ENCODE measurements at regions not wholly inside any gene's neighbourhood (a gene's known extent, or its start where the extent isn't known, plus 50 kb on each side); places are given as distances from the start of the nearest gene placed in this dataset.

- TF ChIP-seq CTCF (conservative IDR thresholded peaks at IDR 0.05; ENCODE audit: low read depth, low read length): no peak
- DNase-seq (ENCODE audit: low read depth): no peak
- H3K4me3 ChIP-seq (ENCODE audit: low read depth, low read length): no peak overlapping the region
Observed at GRCh38 chr7:25495342-25496250, 267.3 kb upstream of the NPVF start.

- no peak for DNase-seq (ENCODE audit: low read depth)
- TF ChIP-seq CTCF (conservative IDR thresholded peaks at IDR 0.05; ENCODE audit: low read depth, low read length): no peak
- no peak overlapping the region for H3K4me3 ChIP-seq (ENCODE audit: low read depth, low read length)
Observed at GRCh38 chr7:25496476-25497368, 268.4 kb upstream of the NPVF start.

GRCh38 chr7:25500393-25500921, 272.2 kb upstream of the NPVF start:
- no peak for TF ChIP-seq CTCF (conservative IDR thresholded peaks at IDR 0.05; ENCODE audit: low read depth, low read length)

GRCh38 chr7:25503306-25503705, 275.0 kb upstream of the NPVF start:
- H3K4me3 ChIP-seq (ENCODE audit: low read depth, low read length): no peak overlapping the region
- no peak for TF ChIP-seq CTCF (conservative IDR thresholded peaks at IDR 0.05; ENCODE audit: low read depth, low read length)

More at GRCh38 chr7:25500393-25500921, 272.2 kb upstream of the NPVF start:
- no peak for DNase-seq (ENCODE audit: low read depth)
- no peak overlapping the region for H3K4me3 ChIP-seq (ENCODE audit: low read depth, low read length)

GRCh38 chr7:25512061-25512687, 283.9 kb upstream of the NPVF start:
- DNase-seq (ENCODE audit: low read depth): no peak
- H3K4me3 ChIP-seq (ENCODE audit: low read depth, low read length): no peak overlapping the region
- no peak for TF ChIP-seq CTCF (conservative IDR thresholded peaks at IDR 0.05; ENCODE audit: low read depth, low read length)

More at GRCh38 chr7:25503306-25503705, 275.0 kb upstream of the NPVF start:
- no peak for DNase-seq (ENCODE audit: low read depth)

GRCh38 chr7:25515633-25516275, 287.5 kb upstream of the NPVF start:
- H3K4me3 ChIP-seq (ENCODE audit: low read depth, low read length): no peak overlapping the region
- DNase-seq (ENCODE audit: low read depth): no peak
- TF ChIP-seq CTCF (conservative IDR thresholded peaks at IDR 0.05; ENCODE audit: low read depth, low read length): no peak

Data from choroid plexus epithelial cell (primary cell).